Body of pancreas (tissue), 4 donors: ENCODE measurements at regions not wholly inside any gene's neighbourhood (a gene's known extent, or its start where the extent isn't known, plus 50 kb on each side); places are given as distances from the start of the nearest gene placed in this dataset.

Source experiments
- POLR2A ChIP-seq, 3 donors: fragments of 450-650 bp; IDR thresholded peaks; one replicate each; pipeline ENCODE4 v1.6.1; 2016; ENCODE audit warnings: antibody characterized with exemption in 3 of 3, mild to moderate bottlenecking in 2 of 3
- TF ChIP-seq, protein P1 (sequence below), 7 experiments: fragments of 450-650 bp in 4 of 7; fragments of 200-600 bp in 3 of 7; sonication (generic) in 3 of 7; IDR thresholded peaks; one replicate each; pipeline ENCODE4 v1.5.1; 2016 to 2019; ENCODE audit warnings: antibody characterized with exemption in 7 of 7

DNA sequence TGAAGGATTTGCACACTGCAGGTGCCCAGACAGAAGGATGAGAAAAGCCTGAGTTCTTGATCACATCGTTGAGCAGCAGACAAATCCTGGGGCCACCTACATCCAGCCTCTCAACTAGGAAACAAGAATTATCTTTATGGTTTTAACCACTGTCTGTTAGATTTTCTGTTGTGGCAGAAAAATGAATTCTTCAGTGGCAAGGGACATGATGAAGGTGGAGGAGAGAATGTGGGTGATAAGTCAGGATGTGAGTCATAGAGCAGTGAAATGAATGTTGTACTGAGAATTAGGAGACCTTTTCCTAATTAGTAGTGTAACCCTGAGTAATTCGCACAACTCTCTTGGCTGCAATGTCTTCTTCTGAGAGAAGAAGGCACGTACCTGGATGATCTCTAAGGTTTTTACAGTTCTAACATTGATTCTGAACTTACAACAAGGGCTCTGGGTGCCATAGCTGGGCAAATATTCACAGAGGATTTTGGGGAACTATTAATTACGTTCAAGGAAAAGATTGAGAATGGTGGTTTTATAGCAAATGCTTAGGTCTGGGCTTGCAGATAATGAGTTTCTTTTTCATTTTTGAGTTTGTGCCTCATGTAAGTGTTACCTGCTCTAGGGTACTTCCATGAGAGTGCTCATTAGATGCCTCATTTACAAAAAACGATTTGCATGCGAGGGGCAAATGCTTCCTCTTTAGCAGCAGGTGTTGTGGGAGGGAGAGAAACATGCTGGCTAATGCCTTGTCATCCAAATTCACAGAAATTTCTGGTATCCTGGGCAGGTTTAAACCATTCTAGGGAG lies 111.0 kb upstream of the KL start:
- TF ChIP-seq, protein P1, sequence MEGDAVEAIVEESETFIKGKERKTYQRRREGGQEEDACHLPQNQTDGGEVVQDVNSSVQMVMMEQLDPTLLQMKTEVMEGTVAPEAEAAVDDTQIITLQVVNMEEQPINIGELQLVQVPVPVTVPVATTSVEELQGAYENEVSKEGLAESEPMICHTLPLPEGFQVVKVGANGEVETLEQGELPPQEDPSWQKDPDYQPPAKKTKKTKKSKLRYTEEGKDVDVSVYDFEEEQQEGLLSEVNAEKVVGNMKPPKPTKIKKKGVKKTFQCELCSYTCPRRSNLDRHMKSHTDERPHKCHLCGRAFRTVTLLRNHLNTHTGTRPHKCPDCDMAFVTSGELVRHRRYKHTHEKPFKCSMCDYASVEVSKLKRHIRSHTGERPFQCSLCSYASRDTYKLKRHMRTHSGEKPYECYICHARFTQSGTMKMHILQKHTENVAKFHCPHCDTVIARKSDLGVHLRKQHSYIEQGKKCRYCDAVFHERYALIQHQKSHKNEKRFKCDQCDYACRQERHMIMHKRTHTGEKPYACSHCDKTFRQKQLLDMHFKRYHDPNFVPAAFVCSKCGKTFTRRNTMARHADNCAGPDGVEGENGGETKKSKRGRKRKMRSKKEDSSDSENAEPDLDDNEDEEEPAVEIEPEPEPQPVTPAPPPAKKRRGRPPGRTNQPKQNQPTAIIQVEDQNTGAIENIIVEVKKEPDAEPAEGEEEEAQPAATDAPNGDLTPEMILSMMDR (IDR thresholded peaks at IDR 0.05) = no peak
- no peak for TF ChIP-seq POLR2A (IDR thresholded peaks at IDR 0.05)
